ENCODE measurements at regions not wholly inside any gene's neighbourhood (a gene's known extent, or its start where the extent isn't known, plus 50 kb on each side); places are given as distances from the start of the nearest gene placed in this dataset.

DNA sequence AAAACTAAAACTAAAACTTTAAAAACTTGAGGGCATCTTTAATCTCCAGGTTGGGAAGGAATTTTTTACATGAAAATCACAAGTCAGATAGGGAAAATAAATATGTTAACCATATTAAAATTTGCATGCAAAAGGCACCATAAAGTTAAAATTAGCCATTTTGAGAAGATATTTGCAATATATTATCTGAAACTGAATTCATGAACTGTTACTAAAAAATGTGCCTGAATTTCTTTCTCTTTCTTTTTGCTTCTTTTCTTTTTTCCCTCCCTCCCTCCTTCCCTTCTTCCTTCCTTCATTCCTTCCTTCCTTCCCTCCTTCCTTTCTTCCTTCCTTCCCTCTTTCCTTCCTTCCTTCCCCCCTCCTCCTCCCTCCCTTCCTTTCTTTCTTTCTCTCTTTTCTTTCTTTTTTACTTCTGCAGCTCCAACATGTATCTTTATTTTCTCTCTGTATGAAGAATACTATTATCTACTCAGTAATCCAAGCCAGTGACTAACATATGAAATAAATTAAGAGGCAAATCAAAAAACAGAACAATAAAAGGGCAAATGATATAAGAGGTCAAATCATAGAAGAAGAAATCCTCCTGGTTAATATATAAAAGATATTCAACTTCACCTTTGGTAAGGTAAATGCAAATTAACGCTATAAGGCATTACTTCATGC lies 146.0 kb downstream of the BRMS1L start:
- TF ChIP-seq EZH2 (IDR thresholded peaks at IDR 0.05; ENCODE audit: insufficient read depth, poor library complexity, severe bottlenecking) (no peak), EZH2phosphoT487 (IDR thresholded peaks at IDR 0.05; ENCODE audit: insufficient read depth, low read depth) (no peak)
- in situ Hi-C loops (cut with MboI), result no loop called here
- Histone ChIP-seq H3F3A (ENCODE audit: insufficient read depth) (no peaks in the 10 kb centered on the region), H3K27me3 (replicated peaks; ENCODE audit: insufficient read depth) (no peaks in the 10 kb centered on the region), H3K27ac (no peak overlapping the region), H3K9ac (no peak overlapping the region), H2AFZ (no peak overlapping the region), H3K4me1 (ENCODE audit: insufficient read depth) (no peaks in the 10 kb centered on the region), H4K20me1 (ENCODE audit: insufficient read depth) (no peaks in the 10 kb centered on the region), H3K79me2 (ENCODE audit: insufficient read depth) (no peaks in the 10 kb centered on the region), H3K9me3 (ENCODE audit: low read depth) (no peaks in the 10 kb centered on the region), H3K9me2 (ENCODE audit: insufficient read depth) (no peaks in the 10 kb centered on the region), H3K4me3 (no peak overlapping the region), H3K36me3 (ENCODE audit: low read depth) (no peaks in the 10 kb centered on the region), H3K4me2 (ENCODE audit: unreplicated experiment) (no peak overlapping the region)
- 16 to 35% methylated on average over 1 of the region's 1 CpG for WGBS, 2 experiments (ENCODE audit: low coverage in 1 of 2, low lambda C conversion rate in 2 of 2, missing lambda C conversion rate in 2 of 2)
- no peak for DNase-seq

DNA sequence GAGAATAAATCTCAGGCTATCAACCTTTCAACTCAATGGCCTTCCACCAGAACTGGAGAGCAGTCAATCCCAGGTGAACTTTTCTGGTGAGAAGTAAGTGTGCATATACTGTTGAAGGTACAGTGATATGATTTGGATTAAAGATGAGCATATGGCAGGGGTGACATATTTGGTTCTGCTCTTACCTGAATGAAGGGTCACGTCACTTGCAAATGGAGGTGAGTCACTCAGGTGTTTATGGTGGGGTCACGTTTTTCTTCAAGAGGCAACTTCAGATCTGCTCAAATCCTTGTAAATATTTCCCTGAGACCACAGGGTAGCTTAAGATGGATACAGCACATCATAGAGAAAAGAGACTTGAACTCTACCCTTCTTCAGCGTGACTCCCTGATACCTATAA lies 143.2 kb downstream of the BRMS1L start:
- no peaks in the 10 kb centered on the region for H3K79me2 ChIP-seq (ENCODE audit: insufficient read depth)
- no peaks in the 10 kb centered on the region for H3K9me3 ChIP-seq (ENCODE audit: low read depth)
- no peak for DNase-seq
- H3K27ac ChIP-seq, result no peak overlapping the region
- 13 to 15% methylated on average over 3 of the region's 3 CpGs for WGBS, 2 experiments (ENCODE audit: low coverage in 1 of 2, low lambda C conversion rate in 2 of 2, missing lambda C conversion rate in 2 of 2)
- no peak overlapping the region for H2AFZ ChIP-seq
- no peaks in the 10 kb centered on the region for H3K27me3 ChIP-seq (replicated peaks; ENCODE audit: insufficient read depth)
- no peak overlapping the region for H3K4me3 ChIP-seq
- H3F3A ChIP-seq (ENCODE audit: insufficient read depth), result no peaks in the 10 kb centered on the region
- no peaks in the 10 kb centered on the region for H4K20me1 ChIP-seq (ENCODE audit: insufficient read depth)
- no peak for TF ChIP-seq EZH2phosphoT487 (IDR thresholded peaks at IDR 0.05; ENCODE audit: insufficient read depth, low read depth)
- no peak for TF ChIP-seq EZH2 (IDR thresholded peaks at IDR 0.05; ENCODE audit: insufficient read depth, poor library complexity, severe bottlenecking)
- H3K4me1 ChIP-seq (ENCODE audit: insufficient read depth), result no peaks in the 10 kb centered on the region
- in situ Hi-C loops (cut with MboI), result no loop called here
- H3K4me2 ChIP-seq (ENCODE audit: unreplicated experiment), result no peak overlapping the region
- H3K9ac ChIP-seq, result no peak overlapping the region
- H3K9me2 ChIP-seq (ENCODE audit: insufficient read depth), result no peaks in the 10 kb centered on the region
- H3K36me3 ChIP-seq (ENCODE audit: low read depth), result no peaks in the 10 kb centered on the region

DNA sequence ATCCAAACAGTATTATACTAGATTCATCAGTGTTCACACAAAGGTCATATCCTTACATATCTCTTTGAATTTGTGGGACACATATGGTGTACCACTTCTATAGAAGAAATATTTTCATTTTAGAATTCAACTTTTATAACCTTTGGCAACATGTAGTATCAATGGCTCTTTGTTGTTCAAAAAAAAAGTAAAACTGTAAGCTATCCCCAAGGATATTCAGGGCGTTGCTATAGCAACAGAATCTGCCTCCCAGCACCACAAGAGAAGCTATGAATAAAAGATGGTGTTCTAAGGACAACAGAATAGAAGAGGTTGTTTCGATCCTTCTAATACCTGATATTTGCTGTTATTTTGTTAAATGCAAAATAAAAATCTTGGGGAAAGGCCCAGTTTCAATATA lies 139.3 kb downstream of the BRMS1L start:
- Histone ChIP-seq H3K4me2 (ENCODE audit: unreplicated experiment) (no peak overlapping the region), H3K27me3 (replicated peaks; ENCODE audit: insufficient read depth) (no peaks in the 10 kb centered on the region), H3K36me3 (ENCODE audit: low read depth) (no peaks in the 10 kb centered on the region), H4K20me1 (ENCODE audit: insufficient read depth) (no peaks in the 10 kb centered on the region), H3F3A (ENCODE audit: insufficient read depth) (no peaks in the 10 kb centered on the region), H3K4me1 (ENCODE audit: insufficient read depth) (no peaks in the 10 kb centered on the region), H2AFZ (no peak overlapping the region), H3K9ac (no peak overlapping the region), H3K27ac (no peak overlapping the region), H3K79me2 (ENCODE audit: insufficient read depth) (no peaks in the 10 kb centered on the region), H3K9me3 (ENCODE audit: low read depth) (no peaks in the 10 kb centered on the region), H3K4me3 (no peak overlapping the region), H3K9me2 (ENCODE audit: insufficient read depth) (no peaks in the 10 kb centered on the region)
- TF ChIP-seq EZH2 (IDR thresholded peaks at IDR 0.05; ENCODE audit: insufficient read depth, poor library complexity, severe bottlenecking), result no peak
- TF ChIP-seq EZH2phosphoT487 (IDR thresholded peaks at IDR 0.05; ENCODE audit: insufficient read depth, low read depth), result no peak
- WGBS, 2 experiments (ENCODE audit: low coverage in 1 of 2, low lambda C conversion rate in 2 of 2, missing lambda C conversion rate in 2 of 2), result 2 to 14% methylated on average over 2 of the region's 2 CpGs
- DNase-seq, result no peak
- in situ Hi-C loops (cut with MboI), result no loop called here

DNA sequence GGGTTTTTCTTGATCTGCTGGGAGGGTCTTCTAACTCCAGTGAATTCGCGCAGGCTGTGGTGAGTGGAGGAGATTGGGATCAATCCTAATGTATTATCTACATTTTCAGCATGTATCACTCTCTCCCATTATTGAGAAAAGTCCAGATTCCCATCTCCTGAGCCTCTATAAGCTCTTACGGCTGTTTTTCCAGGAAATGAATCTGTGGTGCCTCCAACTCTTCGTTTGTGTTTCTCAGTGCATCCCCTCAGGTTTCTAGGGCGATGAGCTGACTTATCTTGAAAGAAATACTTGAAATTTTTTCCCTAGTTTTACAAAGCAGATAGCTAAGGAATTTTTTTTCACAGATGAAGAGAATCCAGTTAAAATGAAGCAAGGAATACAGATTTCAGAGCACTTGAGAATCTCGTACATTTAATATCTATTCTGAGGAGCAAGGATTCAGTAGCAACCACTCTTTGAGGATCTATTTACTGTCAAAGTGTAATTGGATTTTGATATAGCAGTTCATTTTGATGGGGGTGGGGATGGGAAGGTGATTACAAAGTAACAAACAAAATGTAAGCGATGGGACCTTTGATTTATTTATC lies 138.7 kb downstream of the BRMS1L start:
- no peaks in the 10 kb centered on the region for H3K9me2 ChIP-seq (ENCODE audit: insufficient read depth)
- H3F3A ChIP-seq (ENCODE audit: insufficient read depth), result no peaks in the 10 kb centered on the region
- no peaks in the 10 kb centered on the region for H3K79me2 ChIP-seq (ENCODE audit: insufficient read depth)
- no peak overlapping the region for H3K4me2 ChIP-seq (ENCODE audit: unreplicated experiment)
- DNase-seq, result no peak
- TF ChIP-seq EZH2 (IDR thresholded peaks at IDR 0.05; ENCODE audit: insufficient read depth, poor library complexity, severe bottlenecking) (no peak), EZH2phosphoT487 (IDR thresholded peaks at IDR 0.05; ENCODE audit: insufficient read depth, low read depth) (no peak)
- WGBS, 2 experiments (ENCODE audit: low coverage in 1 of 2, low lambda C conversion rate in 2 of 2, missing lambda C conversion rate in 2 of 2), result 24 to 30% methylated on average over 7 of the region's 7 CpGs
- H4K20me1 ChIP-seq (ENCODE audit: insufficient read depth), result no peaks in the 10 kb centered on the region
- no peak overlapping the region for H3K4me3 ChIP-seq
- in situ Hi-C loops (cut with MboI), result no loop called here
- no peak overlapping the region for H2AFZ ChIP-seq
- H3K9ac ChIP-seq, result no peak overlapping the region
- H3K27me3 ChIP-seq (replicated peaks; ENCODE audit: insufficient read depth), result no peaks in the 10 kb centered on the region
- H3K9me3 ChIP-seq (ENCODE audit: low read depth), result no peaks in the 10 kb centered on the region
- no peak overlapping the region for H3K27ac ChIP-seq
- no peaks in the 10 kb centered on the region for H3K36me3 ChIP-seq (ENCODE audit: low read depth)
- H3K4me1 ChIP-seq (ENCODE audit: insufficient read depth), result no peaks in the 10 kb centered on the region

Measured in GM23248 (cell line).